ENCODE measurements at regions not wholly inside any gene's neighbourhood (a gene's known extent, or its start where the extent isn't known, plus 50 kb on each side); places are given as distances from the start of the nearest gene placed in this dataset.

DNA sequence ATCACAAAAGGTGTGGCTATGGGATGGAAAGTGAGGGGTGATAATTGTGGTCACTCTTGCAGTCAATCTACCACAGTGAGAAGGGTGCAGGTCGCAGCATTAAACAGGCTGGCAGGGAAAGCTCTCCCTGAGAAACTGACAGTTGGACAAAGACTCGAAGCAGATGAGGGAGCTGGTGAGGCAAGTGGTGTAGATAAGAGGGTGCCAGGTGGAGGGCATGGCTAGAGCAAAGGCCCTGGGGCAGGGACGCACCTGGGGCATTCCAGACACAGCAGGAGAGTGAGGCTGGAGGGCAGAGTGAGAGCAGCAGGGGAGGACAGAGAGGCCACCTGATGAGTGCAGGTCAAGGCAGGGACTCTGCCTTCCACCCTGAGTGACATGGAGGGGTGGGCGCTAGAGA, 264.8 kb downstream of the PRDM2 start:
- dilution Hi-C loops (cut with MboI; ENCODE audit: extremely low pct_ligation_motif_present, low sequenced_read_pairs): no loop called here
- intact Hi-C loops (cut with micrococcal nuclease): loop anchor here (1.0 kb wide), 1 partner anchor 1082 kb away; no protein-coding TSS in a partner anchor
- Histone ChIP-seq H3K9me3 (replicated peaks; ENCODE audit: control insufficient read depth, insufficient read depth, low read length) (no peaks in the 10 kb centered on the region), H3K79me2 (ENCODE audit: control insufficient read depth, insufficient read depth, low read length) (no peaks in the 10 kb centered on the region), H3K4me1 (ENCODE audit: control insufficient read depth, extremely low read depth, insufficient read depth, low read length) (no peaks in the 10 kb centered on the region), H2AFZ (ENCODE audit: low read depth, low read length) (no peak overlapping the region), H3K9me1 (replicated peaks; ENCODE audit: control insufficient read depth, extremely low read depth, insufficient read depth, low read length) (no peaks in the 10 kb centered on the region), H3K27me3 (ENCODE audit: control insufficient read depth in 2 of 2, insufficient read depth in 2 of 2, low read length in 2 of 2) (no peaks in the 10 kb centered on the region), H3K9ac (replicated peaks; ENCODE audit: extremely low read depth, insufficient read depth, low read length) (no peak overlapping the region), H3K4me2 (ENCODE audit: insufficient read depth, low read length) (no peak overlapping the region), H4K20me1 (replicated peaks; ENCODE audit: control insufficient read depth, extremely low read depth, insufficient read depth, low read length) (no peaks in the 10 kb centered on the region), H3K27ac (ENCODE audit: insufficient read depth, low read depth, low read length) (no peak overlapping the region), H3K4me3 (replicated peaks in 1 of 3; ENCODE audit: insufficient read depth in 1 of 3, low read depth in 1 of 3, low read length in 3 of 3) (no peak overlapping the region), H3K36me3 (ENCODE audit: control insufficient read depth in 2 of 2, extremely low read depth in 1 of 2, insufficient read depth in 2 of 2, low read length in 2 of 2) (no peaks in the 10 kb centered on the region)
- POLR2A ChIA-PET: no interaction called here
- BruUV-seq (replicated peaks): no TSS peak
- no peak for TF ChIP-seq MYC (IDR thresholded peaks at IDR 0.05; ENCODE audit: low read depth, low read length)
- TF ChIP-seq POLR2A (IDR thresholded peaks at IDR 0.05; ENCODE audit: low read depth, low read length): no peak
- no peak for TF ChIP-seq EZH2 (IDR thresholded peaks at IDR 0.05; ENCODE audit: borderline replicate concordance, low read depth, low read length, severe bottlenecking)
- no peak for TF ChIP-seq GATA2 (IDR thresholded peaks at IDR 0.05; ENCODE audit: insufficient read depth, insufficient read length, low read depth, low read length)
- no peak for TF ChIP-seq FOS (IDR thresholded peaks at IDR 0.05; ENCODE audit: borderline replicate concordance, insufficient read depth, low read length)
- TF ChIP-seq POLR2AphosphoS5 (IDR thresholded peaks at IDR 0.05; ENCODE audit: insufficient read depth, low read depth, low read length): no peak
- FAIRE-seq (no peak), DNase-seq (ENCODE audit: low read depth, low spot score) (no peak)
- CTCF ChIA-PET: interaction anchor here (1.4 kb wide), 1 partner anchor 1082 kb away, joined by 5 read pairs; no protein-coding TSS in a partner anchor

DNA sequence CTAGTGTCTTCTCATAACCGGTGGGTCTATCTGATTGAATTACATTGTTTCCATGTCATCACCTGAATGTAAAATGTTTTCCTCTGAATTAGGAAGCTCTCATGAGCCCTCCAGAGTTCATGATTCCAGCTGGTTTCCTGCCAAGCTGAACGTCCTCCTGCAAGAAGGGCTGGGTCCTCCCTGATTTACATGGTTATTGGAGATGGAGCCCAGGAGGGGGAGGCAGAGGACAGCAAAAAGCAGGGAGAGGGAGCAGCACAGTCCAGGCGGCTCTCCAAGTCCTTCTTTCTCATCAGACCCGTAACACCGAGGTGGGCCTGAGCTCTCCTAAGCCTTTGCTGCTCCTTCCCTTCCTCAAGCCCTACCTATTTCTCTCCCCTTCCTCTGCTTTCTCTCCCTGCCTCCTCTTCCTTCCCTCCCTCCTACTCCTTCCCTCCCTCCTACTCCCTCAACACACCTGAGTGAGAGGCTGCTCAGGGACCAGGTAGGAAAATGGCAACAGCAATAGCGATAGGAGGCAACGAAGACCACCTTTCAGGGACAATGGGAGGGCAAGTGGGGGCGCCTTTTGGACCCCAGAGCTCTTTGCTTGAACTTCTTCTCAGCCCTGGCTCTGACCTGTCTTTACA, 265.9 kb downstream of the PRDM2 start:
- Histone ChIP-seq H3K4me2 (ENCODE audit: insufficient read depth, low read length) (no peak overlapping the region), H3K27me3 (ENCODE audit: control insufficient read depth in 2 of 2, insufficient read depth in 2 of 2, low read length in 2 of 2) (no peaks in the 10 kb centered on the region), H2AFZ (ENCODE audit: low read depth, low read length) (no peak overlapping the region), H3K79me2 (ENCODE audit: control insufficient read depth, insufficient read depth, low read length) (no peaks in the 10 kb centered on the region), H3K27ac (ENCODE audit: insufficient read depth, low read depth, low read length) (no peak overlapping the region), H3K9me3 (replicated peaks; ENCODE audit: control insufficient read depth, insufficient read depth, low read length) (no peaks in the 10 kb centered on the region), H3K36me3 (ENCODE audit: control insufficient read depth in 2 of 2, extremely low read depth in 1 of 2, insufficient read depth in 2 of 2, low read length in 2 of 2) (no peaks in the 10 kb centered on the region), H3K4me1 (ENCODE audit: control insufficient read depth, extremely low read depth, insufficient read depth, low read length) (no peaks in the 10 kb centered on the region), H4K20me1 (replicated peaks; ENCODE audit: control insufficient read depth, extremely low read depth, insufficient read depth, low read length) (no peaks in the 10 kb centered on the region), H3K9ac (replicated peaks; ENCODE audit: extremely low read depth, insufficient read depth, low read length) (no peak overlapping the region), H3K4me3 (replicated peaks in 1 of 3; ENCODE audit: insufficient read depth in 1 of 3, low read depth in 1 of 3, low read length in 3 of 3) (no peak overlapping the region), H3K9me1 (replicated peaks; ENCODE audit: control insufficient read depth, extremely low read depth, insufficient read depth, low read length) (no peaks in the 10 kb centered on the region)
- TF ChIP-seq, protein P1, sequence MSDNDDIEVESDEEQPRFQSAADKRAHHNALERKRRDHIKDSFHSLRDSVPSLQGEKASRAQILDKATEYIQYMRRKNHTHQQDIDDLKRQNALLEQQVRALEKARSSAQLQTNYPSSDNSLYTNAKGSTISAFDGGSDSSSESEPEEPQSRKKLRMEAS (IDR thresholded peaks at IDR 0.05; ENCODE audit: insufficient read depth, insufficient read length): no peak
- TF ChIP-seq GATA2 (IDR thresholded peaks at IDR 0.05; ENCODE audit: insufficient read depth, insufficient read length, low read depth, low read length): no peak
- TF ChIP-seq EZH2 (IDR thresholded peaks at IDR 0.05; ENCODE audit: borderline replicate concordance, low read depth, low read length, severe bottlenecking): no peak
- TF ChIP-seq, protein P2, sequence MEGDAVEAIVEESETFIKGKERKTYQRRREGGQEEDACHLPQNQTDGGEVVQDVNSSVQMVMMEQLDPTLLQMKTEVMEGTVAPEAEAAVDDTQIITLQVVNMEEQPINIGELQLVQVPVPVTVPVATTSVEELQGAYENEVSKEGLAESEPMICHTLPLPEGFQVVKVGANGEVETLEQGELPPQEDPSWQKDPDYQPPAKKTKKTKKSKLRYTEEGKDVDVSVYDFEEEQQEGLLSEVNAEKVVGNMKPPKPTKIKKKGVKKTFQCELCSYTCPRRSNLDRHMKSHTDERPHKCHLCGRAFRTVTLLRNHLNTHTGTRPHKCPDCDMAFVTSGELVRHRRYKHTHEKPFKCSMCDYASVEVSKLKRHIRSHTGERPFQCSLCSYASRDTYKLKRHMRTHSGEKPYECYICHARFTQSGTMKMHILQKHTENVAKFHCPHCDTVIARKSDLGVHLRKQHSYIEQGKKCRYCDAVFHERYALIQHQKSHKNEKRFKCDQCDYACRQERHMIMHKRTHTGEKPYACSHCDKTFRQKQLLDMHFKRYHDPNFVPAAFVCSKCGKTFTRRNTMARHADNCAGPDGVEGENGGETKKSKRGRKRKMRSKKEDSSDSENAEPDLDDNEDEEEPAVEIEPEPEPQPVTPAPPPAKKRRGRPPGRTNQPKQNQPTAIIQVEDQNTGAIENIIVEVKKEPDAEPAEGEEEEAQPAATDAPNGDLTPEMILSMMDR (IDR thresholded peaks at IDR 0.05; ENCODE audit: extremely low read depth in 1 of 2, insufficient read depth in 1 of 2, low read depth in 1 of 2, low read length in 2 of 2): no peak
- no peak for TF ChIP-seq POLR2AphosphoS5 (IDR thresholded peaks at IDR 0.05; ENCODE audit: insufficient read depth, low read depth, low read length)
- TF ChIP-seq MYC (IDR thresholded peaks at IDR 0.05; ENCODE audit: low read depth, low read length): no peak
- no peak for TF ChIP-seq JUN (IDR thresholded peaks at IDR 0.05; ENCODE audit: borderline replicate concordance, insufficient read depth, insufficient read length, low read depth)
- no peak for TF ChIP-seq FOS (IDR thresholded peaks at IDR 0.05; ENCODE audit: borderline replicate concordance, insufficient read depth, low read length)
- no peak for TF ChIP-seq POLR2A (IDR thresholded peaks at IDR 0.05; ENCODE audit: low read depth, low read length)
- CTCF ChIA-PET: interaction anchor here (0.5 to 1.4 kb wide), 2 partner anchors 1081 to 1123 kb away, joined by 3 to 5 read pairs; no protein-coding TSS in a partner anchor
- POLR2A ChIA-PET: no interaction called here
- FAIRE-seq: no peak
- dilution Hi-C loops (cut with MboI; ENCODE audit: extremely low pct_ligation_motif_present, low sequenced_read_pairs) (no loop called here), intact Hi-C loops (cut with micrococcal nuclease) (loop anchor here (1.0 kb wide), 1 partner anchor 1080 kb away; no protein-coding TSS in a partner anchor)
- no TSS peak for BruUV-seq (replicated peaks)
- no peak for DNase-seq (ENCODE audit: low read depth, low spot score)
